Fibroblast of skin of left quadriceps (primary cell): ENCODE measurements at regions not wholly inside any gene's neighbourhood (a gene's known extent, or its start where the extent isn't known, plus 50 kb on each side); places are given as distances from the start of the nearest gene placed in this dataset.

ENCODE experiments used
- DNase-seq, 2 experiments: peaks; one replicate each; pipeline ENCODE4 v3.0.0-alpha.2; 2013; ENCODE audit warnings: low read depth in 2 of 2

DNA sequence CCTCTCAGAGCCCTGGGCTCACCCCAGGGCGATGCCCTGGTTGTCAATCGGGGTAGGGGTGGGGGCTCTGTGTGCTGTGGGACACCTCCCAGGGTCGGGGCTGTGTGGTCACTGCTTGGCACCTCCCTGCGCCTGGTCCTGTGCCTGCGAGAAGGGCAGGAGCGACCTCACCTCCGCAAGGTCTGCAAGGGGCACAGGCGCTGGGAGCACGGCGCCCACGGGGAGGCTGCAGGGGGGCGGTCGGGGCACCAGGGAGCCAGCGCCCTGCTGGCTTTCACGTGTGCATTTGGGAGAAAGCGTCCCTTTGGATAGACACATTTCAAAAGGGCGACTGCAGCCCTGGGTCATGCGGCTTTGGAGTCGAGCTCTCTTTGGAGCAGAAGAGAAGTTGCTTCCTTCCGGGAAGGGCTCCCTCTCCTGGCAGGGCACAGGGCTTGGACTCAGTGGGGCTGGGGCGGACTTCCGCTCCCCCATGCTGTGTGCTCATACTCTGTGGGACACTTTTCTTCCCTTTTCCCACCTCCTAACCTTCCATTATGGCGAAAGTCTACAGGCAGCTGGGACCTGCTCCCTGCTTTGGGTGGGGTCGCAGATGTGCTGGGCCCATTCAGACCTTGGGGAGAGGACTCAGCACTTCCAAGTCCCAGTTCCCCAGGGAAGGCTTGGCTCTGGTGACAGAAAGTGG is 52.9 kb upstream of the SLC28A3 start:
- DNase-seq: no peak

DNA sequence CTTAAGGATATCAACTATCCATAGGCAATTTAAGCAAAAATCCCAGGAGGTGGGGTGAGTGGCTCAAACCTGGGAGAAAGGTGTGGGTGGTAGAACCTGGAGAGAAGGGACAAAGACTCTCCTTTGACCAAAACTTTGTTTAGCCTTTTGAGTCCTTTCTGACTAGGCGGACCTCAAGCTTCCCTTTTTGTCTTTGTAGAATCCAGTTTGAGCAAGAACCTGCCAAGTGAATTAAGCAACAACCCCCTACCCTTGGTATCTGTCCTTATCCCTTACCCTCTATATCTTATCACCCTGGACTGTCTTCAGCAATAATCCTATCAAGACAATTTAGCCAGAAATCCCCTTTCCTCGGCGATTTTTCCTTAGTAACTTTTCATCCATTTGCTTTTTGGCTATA is 53.5 kb upstream of the SLC28A3 start:
- no peak for DNase-seq

DNA sequence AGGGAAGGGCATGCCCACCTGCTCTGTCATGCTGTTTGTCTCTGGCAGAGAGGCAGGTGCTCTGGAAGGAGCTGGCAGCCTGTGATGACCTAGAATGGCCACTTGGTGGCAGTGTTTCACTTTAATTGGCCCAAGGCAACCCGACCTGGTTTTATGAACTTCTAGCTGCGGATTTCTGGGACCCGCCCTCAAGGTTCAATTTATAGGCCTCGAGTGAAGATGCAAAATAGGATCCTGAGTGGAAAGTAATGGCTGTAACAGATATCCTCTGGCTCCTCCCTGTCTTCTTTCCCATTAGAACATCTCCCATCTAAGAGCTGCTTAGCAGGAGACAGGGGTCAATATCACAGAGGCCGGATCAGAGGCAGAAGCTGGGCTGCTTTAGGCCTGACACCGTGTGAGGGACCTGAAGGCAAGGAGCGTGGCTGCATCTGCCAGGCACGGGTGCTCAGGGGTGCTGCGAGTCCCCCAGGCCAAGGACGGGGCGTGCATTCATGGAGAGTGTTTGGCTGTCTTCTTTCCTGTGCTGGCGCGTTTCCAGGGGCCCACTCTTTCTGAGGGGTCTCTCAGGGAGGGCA is 56.7 kb upstream of the SLC28A3 start:
- DNase-seq: peak; percentile 38 to 41

DNA sequence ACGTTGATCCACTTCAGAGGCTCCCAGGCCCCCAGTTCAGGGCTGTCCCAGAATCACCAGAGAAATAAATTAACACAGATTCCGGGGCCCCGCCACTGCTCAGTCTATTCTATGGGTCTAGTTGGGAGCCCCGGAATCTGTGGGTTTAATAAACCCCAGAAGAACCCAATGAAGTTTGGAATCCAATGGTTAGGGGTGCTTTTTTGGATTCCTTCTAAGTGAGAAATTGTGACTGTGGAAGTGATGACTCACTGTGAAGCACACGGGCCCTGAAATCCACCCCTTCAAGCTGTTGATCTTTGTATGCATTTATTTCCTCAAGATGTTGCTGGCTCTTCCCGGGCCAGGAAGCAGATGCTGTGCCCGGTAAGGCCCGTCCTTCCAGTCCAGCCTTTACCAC is 57.3 kb upstream of the SLC28A3 start:
- peak; percentile 51 to 58 for DNase-seq

DNA sequence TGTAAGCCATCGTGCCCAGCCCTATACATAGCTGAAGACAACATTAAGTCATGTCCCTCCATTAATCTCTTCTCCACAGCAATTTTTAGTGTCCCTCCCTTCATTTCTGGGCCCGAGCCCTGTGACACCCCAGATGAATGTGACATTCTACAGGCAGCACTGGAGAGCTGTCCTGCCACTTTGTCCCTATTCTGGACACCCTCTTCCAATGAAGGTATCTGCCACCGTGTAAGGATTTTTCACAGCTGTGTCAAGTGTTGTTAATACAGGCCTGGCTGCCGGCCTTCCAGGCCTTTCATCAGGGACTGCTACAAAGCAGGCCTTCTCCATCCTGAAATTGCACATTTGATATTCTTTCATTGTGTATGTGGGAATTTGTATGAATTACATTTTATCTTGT is 62.0 kb upstream of the SLC28A3 start:
- no peak for DNase-seq

DNA sequence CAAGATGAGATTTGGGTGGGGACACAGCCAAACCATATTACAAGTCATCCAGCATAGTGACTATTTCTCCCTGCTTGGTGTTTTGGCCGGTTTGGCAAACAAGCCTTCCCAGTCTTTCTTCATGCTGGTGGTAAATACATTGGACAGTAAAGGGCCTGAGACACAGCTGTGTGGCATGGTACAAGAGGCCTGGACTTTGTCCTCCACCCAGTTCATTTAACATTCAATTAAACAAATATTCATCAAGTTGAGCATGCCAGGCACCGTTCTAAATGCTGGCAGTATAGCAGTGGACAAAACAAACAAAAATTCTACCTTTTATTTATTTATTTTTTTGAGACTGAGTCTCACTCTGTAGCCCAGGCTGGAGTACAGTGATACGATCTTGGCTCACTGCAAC is 62.7 kb upstream of the SLC28A3 start:
- DNase-seq: no peak

DNA sequence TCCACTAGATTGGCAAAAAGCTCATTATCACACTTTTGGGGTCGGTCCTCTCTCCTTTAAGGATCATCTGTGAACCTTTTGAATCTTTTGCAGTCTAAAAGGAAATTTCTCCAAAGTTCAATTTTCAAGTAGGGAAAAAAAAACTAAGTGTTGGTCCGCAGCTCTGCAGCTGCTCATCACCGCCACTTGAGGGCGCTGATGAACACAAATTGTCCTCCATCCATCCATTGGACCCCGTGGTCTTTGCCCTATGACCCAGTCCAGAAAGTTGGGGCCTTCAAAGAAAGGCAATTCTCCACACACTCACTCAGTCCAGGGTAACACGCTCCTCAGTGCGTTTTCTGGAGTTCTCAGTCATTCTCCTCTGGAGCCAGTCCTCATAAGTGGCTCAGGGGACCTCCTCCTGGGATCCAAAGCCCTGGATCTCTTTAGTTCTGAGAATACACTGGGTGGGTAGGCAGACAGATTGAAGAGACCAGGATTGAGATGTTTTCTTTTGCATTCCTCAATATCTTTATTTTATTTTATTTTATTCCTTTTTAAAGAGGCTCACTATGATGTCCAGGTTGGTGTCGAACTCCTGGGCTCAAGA is 63.6 kb upstream of the SLC28A3 start:
- no peak for DNase-seq

DNA sequence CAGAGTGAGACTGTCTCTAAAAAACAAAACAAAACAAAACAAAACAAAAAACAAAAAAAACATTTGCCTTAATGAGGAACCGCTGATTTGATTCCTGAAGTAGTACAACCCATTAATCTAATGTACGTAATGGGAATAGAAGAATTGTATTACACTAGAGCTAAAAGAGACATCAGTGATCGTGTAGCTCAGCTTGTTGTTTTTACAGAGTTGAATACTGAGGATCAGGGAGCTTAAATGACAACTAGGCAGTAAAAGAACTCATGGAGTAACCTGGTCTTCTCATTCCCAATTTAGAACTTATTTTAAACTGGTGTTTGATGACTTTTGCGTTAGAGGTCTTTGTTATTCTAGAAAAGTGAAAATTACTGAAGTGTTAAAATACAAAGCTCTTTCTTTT is 65.1 kb upstream of the SLC28A3 start:
- no peak for DNase-seq

DNA sequence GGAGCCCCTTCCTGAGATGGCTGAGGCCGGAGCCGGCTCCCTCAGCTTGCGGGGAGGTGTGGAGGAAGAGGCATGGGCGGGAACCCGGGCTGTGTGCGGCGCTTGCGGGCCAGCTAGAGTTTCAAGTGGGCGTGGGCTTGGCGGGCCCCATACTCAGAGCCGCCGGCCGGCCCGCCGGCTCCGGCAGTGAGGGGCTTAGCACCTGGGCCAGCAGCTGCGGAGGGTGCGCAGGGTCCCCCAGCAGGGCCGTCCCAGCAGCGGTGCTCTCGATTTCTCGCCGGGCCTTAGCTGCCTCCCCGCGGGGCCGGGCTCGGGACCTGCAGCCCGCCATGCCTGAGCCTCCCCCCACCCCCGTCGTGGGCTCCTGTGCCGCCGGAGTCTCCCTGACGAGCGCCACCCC is 67.9 kb upstream of the SLC28A3 start:
- no peak for DNase-seq

DNA sequence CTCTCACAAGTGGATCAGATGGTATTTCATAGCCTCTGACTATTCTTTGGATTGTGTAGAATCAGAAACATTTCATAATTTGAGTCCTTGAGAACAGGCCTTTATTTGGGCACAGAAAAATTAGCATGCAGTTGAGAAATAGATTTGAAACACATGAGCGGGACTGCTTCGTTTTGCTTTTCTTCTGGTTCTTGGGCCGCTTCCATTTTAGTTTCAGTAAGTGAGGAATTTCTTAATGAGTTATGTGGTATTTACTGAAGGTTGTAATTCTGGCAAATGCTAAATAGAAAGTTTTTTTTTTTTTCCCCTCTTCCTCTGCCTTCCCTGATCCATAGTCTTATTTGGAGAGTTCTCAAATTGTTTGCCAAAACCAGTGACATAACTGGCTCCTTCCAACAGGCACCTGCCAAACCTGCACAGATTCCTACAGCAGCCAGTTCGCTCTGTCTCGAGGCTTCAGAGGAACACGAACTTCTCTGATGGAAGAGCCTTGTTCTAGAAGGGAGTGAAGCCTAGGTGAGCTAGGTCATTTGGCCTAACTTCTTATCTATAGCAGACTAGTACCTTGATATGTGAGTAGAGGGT is 71.2 kb upstream of the SLC28A3 start:
- DNase-seq: no peak

DNA sequence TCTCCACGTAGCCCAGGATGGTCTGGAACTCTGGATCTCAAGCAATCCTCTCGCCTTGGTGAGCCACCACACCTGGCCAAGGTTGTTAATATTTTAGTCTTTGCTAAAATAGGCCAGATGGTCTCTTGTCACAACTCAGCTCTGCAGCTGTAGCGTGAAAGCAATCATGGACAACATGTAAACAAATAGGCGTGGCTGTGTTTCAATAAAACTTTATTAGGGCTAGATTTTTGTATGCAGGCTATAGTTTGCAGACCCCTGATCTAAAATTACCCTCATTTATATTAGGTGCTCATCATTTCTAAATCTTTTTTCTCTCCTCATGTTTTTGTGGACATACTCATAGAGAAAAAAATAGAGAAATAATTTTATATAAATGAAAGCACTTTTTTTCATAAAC is 72.1 kb upstream of the SLC28A3 start:
- no peak for DNase-seq

DNA sequence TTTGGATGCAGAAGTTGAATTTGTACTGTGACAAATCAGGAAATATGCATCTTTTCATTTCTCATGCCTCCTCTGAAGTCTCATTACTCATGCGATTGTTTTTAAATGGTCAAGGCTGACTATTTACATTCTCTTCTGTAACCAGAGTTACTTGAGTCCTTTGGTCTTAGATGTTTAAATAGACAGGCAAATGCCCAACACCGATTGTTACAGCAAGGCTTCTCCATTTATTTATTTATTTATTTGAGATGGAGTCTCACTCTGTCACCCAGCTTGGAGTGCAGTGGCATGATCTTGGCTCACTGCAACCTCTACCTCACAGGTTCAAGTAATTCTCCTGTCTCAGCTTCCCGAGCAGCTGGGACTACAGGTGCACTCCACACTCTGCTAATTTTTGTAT is 72.7 kb upstream of the SLC28A3 start:
- no peak for DNase-seq

DNA sequence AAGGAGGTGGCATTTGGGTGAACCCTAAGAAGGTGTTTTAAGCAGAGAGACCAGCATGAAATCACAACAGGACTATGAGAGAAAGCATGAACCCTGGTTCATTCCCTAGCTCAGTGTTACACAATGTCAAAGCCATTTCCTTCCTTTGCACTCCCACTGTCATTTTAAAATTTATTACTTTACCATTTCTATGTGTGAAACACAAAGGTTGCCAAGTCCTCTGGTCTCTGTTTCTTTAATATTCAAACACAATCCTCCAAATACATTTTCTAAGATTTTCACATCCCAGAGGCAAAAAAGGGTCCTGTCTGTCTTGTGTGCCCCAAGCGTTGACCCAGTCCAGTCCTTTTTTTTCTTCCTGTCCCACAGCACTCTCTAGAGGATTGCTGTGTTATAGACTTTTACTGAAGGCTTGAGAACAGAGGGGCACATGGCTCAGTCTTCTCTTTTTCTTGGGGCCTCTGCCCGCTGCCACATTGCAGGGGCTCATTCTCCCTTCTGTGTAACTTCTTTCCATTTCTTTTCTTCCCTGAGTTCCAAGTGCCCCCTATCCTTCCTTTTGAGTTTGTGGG is 78.6 kb upstream of the SLC28A3 start:
- DNase-seq: no peak

DNA sequence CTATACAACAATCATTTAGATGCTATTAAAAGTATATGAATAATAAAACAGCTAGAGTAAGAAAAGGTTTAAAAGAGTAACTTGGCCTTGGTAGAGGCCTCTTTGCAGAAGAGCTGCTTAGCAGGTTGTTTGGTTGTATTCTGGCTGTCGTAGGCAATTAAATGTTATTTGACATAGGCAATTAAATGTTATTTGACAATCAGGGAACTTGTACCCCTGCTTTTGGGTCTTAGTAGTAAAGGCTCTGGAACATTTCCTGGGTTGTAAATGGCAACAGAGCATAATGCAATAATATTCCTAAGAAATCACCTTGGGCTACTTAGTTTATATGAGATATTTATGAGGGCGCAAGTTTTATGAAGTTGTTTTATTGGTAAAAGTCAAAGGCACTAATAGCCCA is 84.4 kb upstream of the SLC28A3 start:
- no peak for DNase-seq

DNA sequence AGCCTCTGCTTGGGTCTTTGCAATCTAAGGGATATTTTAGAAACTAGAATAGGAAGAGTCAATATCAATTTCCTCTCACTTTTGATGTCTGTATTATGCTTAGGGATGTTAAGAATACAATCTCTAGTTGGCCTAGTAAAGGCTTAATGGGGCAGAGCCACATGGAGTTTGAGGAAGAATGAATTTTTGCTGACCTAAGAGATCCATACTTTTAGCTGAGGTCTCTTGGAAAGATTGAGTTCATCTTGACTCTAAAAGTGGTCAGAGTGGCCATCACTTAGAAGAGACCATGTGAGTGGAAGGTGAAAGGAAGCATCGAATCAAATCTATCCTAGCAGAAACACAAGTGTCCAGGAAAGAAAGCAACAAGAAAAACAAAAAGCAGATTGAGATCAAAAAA is 92.2 kb upstream of the SLC28A3 start:
- DNase-seq: no peak

DNA sequence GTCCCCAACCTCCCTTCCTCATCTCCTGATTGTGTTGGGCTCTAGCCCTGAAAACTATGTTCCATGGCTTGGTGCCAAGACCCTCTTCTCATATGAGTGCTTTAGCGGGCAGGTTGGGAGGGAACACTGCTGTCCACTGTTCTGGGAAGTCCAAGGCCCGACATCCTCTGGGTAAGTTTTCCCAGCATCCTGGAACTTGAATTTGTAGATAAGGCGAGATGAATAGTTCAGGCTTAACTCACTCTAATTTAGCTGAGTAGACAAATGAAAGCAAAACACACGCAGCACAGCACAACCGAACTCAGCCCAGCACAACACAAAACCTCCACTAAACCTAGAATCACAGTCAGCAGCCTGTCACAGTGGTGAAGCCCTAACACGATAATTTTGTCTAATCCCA is 95.3 kb upstream of the SLC28A3 start:
- DNase-seq: no peak

DNA sequence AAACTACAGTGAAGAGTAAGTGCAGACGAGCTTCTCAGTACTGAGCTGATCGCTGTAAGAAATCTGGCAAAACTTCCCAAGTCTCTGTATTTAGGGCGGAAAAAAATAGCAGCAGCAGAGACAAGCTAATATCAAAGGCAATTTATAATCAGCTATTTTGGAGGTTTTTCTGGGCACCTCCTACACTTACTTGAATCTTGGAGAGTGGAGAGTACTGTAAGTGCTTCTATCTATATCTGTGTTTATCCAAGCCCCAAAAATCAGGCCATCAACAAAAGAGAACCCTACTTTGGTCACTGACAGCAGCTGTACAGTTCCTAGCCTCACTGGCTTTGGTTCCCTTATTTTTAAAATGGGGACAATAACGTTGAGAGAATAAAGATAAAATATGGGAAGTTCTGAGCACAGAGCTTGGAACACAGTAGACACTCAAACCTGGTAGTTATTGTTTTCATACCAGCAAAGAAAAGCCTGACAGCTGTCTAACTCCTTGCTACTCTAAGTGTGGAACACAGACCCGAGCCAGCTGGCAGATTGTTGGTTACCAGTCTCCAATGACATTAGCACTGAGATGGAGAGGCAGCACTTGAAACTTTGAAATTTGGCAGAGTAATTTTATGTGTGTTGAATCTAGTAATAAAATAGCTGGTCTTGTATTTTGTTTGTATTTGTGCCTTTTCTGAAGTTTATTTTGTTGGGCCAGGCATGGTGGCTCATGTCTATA is 96.0 kb upstream of the SLC28A3 start:
- DNase-seq: no peak

DNA sequence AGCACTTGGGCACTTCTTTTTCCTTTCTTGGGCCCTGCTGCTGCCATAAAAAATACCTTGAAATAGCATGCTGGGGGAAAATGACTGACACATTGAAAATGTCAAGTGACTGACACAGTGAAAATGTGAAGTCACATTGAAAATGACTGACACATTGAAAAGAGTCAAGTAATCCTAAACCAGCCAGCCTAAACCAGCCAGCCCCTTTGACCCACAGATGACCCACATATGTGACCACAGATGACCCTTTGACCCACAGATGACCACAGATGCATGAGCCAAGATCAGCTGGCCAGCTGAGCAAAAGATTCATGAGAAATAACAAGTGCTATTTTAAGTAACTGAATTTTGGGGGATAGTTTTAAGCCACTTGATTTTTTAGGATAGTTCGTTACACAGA is 97.8 kb upstream of the SLC28A3 start:
- DNase-seq: no peak

DNA sequence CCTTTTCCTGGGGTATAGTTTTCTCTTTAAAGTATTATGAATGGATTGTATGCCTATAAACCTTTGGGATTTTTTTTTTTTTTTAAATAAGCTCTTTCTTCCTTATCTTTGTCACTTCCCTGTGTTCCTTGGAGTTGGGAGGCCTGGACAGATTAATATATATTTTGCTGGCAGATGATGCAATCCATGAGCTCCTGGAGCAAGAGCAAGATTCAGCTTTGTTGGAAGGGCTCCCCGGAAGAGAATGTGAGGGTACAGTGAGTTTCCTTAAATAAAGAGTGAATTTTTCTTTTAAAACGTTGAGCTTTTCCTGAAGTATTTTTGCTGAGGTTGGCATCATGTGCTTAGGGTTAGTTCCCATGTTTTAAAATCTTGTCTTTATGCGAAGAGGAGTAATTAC is 98.7 kb upstream of the SLC28A3 start:
- peak; percentile 1 for DNase-seq

DNA sequence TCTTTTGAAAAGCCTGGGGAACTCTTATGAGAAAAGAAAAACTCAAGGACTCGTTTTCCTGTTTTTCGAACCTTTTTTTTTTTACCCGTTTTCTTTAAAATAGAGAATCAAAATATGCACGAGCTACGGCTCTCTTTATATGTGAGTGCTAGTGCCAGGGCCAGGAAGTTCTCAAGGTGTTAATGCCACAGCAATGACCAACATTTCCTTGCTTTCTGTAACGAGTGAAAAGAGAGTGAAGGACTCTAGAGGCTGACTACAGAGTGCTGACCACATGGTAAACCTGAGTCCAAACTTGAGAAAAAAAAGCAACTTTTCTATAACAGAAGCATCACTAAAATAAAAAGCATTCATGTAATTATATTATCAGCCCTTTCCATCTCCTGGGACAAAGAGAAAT is 102.2 kb upstream of the SLC28A3 start:
- DNase-seq: no peak

DNA sequence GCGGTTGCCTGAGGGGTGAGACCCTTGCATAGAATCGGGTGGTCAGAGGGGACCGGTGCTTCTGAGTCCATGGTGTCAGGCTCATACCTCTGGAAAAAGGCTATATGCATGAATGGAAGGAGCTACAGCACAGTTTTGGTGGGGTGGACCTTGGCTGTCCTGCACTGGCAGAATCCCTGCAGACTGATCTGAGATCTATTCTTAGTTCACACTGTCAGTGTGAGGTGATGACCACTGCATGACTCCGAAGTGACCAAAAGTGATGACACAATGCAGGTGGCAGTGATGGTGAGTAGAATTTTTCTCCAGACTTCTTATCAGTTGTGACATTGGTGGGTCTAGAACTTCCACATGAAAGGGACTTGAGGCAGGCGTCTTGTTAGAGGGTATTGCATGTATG is 105.2 kb upstream of the SLC28A3 start:
- no peak for DNase-seq

DNA sequence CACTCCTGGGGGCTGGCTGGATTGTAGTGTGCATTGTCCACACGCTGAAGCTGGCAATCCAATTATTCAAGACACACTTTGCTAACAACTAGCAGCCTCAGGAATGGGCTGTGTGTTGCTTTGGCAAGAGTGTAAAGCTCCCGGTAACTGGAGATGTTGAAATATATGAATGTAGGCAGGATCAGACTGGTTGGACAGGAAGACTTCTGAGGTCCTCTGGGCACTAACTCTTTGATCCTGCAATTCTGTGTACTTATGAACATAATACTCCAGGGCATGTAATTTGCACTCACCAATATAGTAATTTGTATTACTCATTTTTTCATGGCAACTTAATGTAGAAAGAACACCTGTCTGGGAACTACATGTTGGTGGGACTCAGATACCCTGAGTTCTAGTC is 106.7 kb upstream of the SLC28A3 start:
- DNase-seq: no peak
